Endothelial cell of umbilical vein (primary cell): ENCODE measurements at regions not wholly inside any gene's neighbourhood (a gene's known extent, or its start where the extent isn't known, plus 50 kb on each side); places are given as distances from the start of the nearest gene placed in this dataset.

Experiments used
- BruUV-seq: library from RNA; stranded (reverse); fragments of 400-500 nt; replicated peaks from 2 replicates; lab custom pipeline; 2021; lab: Mats Ljungman, UMichigan
- CTCF ChIA-PET: fragments of 300-600, 350-600 bp; sonication (Branson Sonifier 250); formaldehyde crosslinking; loops from one replicate; lab custom pipeline; 2021; ENCODE audit warnings: antibody characterized with exemption, inconsistent platforms; lab: Charles Lee
- POLR2A ChIA-PET: fragments of 300-600, 350-600 bp; sonication (Branson Sonifier 250); formaldehyde crosslinking; loops from one replicate; lab custom pipeline; 2021; ENCODE audit warnings: antibody characterized with exemption, inconsistent platforms; lab: Charles Lee
- DNase-seq: peaks from one replicate; pipeline ENCODE4 v3.0.0-alpha.2; 2011; ENCODE audit warnings: low read depth, low spot score
- FAIRE-seq: peaks from 2 replicates; lab custom pipeline; 2011; peaks lifted over from hg19 to GRCh38; lab: Jason Lieb, UNC
- H2AFZ ChIP-seq: 2 replicates; pipeline ENCODE4 v1.6.0; 2012; ENCODE audit warnings: low read depth, low read length, control low read depth, inconsistent platforms
- H3K27ac ChIP-seq: 2 replicates; pipeline ENCODE4 v1.5.1; 2011; ENCODE audit warnings: low read depth, mild to moderate bottlenecking, control low read depth, low read length, moderate library complexity; ENCODE audit not compliant: insufficient read depth
- H3K27me3 ChIP-seq, 2 experiments: 2 replicates each; pipeline versions ENCODE4 v1.6.0 to v1.6.1; 2011; ENCODE audit warnings: low read length in 2 of 2, mixed read lengths in 1 of 2; ENCODE audit not compliant: control insufficient read depth in 2 of 2, insufficient read depth in 2 of 2
- H3K36me3 ChIP-seq, 2 experiments: 2 replicates in 1 of 2; 3 replicates in 1 of 2; pipeline ENCODE4 v1.5.1; 2011; ENCODE audit warnings: low read length in 2 of 2, mild to moderate bottlenecking in 1 of 2, moderate library complexity in 1 of 2; ENCODE audit not compliant: control insufficient read depth in 2 of 2, insufficient read depth in 2 of 2; ENCODE audit errors: extremely low read depth in 1 of 2
- H3K4me1 ChIP-seq: 3 replicates; pipeline ENCODE4 v1.5.1; 2011; ENCODE audit warnings: mild to moderate bottlenecking, low read length; ENCODE audit not compliant: control insufficient read depth, insufficient read depth; ENCODE audit errors: extremely low read depth
- H3K4me2 ChIP-seq: 2 replicates; pipeline ENCODE4 v1.6.1; 2011; ENCODE audit warnings: low read length, control low read depth, mixed read lengths; ENCODE audit not compliant: insufficient read depth
- H3K4me3 ChIP-seq, 3 experiments: fragments of 200-600 bp in 1 of 3; sonication (generic), shearing (Covaris generic) in 1 of 3; replicated peaks in 1 of 3; 2 replicates each; pipeline ENCODE4 v1.5.1; 2011 to 2016; ENCODE audit warnings: control low read depth in 3 of 3, low read length in 3 of 3, mild to moderate bottlenecking in 2 of 3, inconsistent platforms in 1 of 3, low read depth in 1 of 3, moderate library complexity in 1 of 3; ENCODE audit not compliant: insufficient read depth in 1 of 3
- H3K79me2 ChIP-seq: 2 replicates; pipeline ENCODE4 v1.6.0; 2012; ENCODE audit warnings: low read length, inconsistent platforms; ENCODE audit not compliant: control insufficient read depth, insufficient read depth
- H3K9ac ChIP-seq: replicated peaks from 2 replicates; pipeline ENCODE3; 2011; ENCODE audit warnings: low read length, control low read depth; ENCODE audit not compliant: insufficient read depth; ENCODE audit errors: extremely low read depth
- H3K9me1 ChIP-seq: replicated peaks from 3 replicates; pipeline ENCODE4 v1.6.0; 2011; ENCODE audit warnings: mild to moderate bottlenecking, low read length; ENCODE audit not compliant: control insufficient read depth, insufficient read depth; ENCODE audit errors: extremely low read depth
- H3K9me3 ChIP-seq: replicated peaks from 2 replicates; pipeline ENCODE4 v1.5.1; 2012; ENCODE audit warnings: low read length, inconsistent platforms; ENCODE audit not compliant: control insufficient read depth, insufficient read depth
- H4K20me1 ChIP-seq: replicated peaks from 2 replicates; pipeline ENCODE3; 2011; ENCODE audit warnings: mild to moderate bottlenecking, low read length; ENCODE audit not compliant: control insufficient read depth, insufficient read depth; ENCODE audit errors: extremely low read depth
- CTCF ChIP-seq, 2 donors: IDR thresholded peaks; 1 replicate in 1 of 2; 2 replicates in 1 of 2; pipeline ENCODE4 v1.5.1; 2011; ENCODE audit warnings: low read length in 2 of 2, mild to moderate bottlenecking in 2 of 2, moderate library complexity in 2 of 2, control low read depth in 1 of 2, inconsistent platforms in 1 of 2, low read depth in 1 of 2; ENCODE audit not compliant: insufficient read depth in 1 of 2; ENCODE audit errors: extremely low read depth in 1 of 2
- EZH2 ChIP-seq: IDR thresholded peaks from 2 replicates; pipeline ENCODE4 v1.6.1; 2012; ENCODE audit warnings: borderline replicate concordance, low read depth, mild to moderate bottlenecking, moderate library complexity, low read length, inconsistent platforms; ENCODE audit not compliant: severe bottlenecking
- FOS ChIP-seq: IDR thresholded peaks from 2 replicates; pipeline ENCODE4 v1.6.1; 2011; ENCODE audit warnings: mild to moderate bottlenecking, low read length, moderate library complexity, borderline replicate concordance; ENCODE audit not compliant: insufficient read depth
- GATA2 ChIP-seq: IDR thresholded peaks from 2 replicates; pipeline ENCODE4 v1.7.0; 2011; ENCODE audit warnings: low read depth, mild to moderate bottlenecking, moderate library complexity, mixed read lengths, low read length; ENCODE audit not compliant: insufficient read length, insufficient read depth
- JUN ChIP-seq: IDR thresholded peaks from 2 replicates; pipeline ENCODE4 v1.6.1; 2011; ENCODE audit warnings: borderline replicate concordance, low read depth; ENCODE audit not compliant: insufficient read length, insufficient read depth
- MAX ChIP-seq: IDR thresholded peaks from 2 replicates; pipeline ENCODE4 v1.6.1; 2011; ENCODE audit not compliant: insufficient read depth, insufficient read length
- MYC ChIP-seq: IDR thresholded peaks from one replicate; pipeline ENCODE4 v1.6.1; 2011; ENCODE audit warnings: mild to moderate bottlenecking, low read depth, low read length
- POLR2A ChIP-seq: IDR thresholded peaks from 2 replicates; pipeline ENCODE4 v1.6.1; 2012; ENCODE audit warnings: low read depth, mild to moderate bottlenecking, control low read depth, low read length
- POLR2AphosphoS5 ChIP-seq: IDR thresholded peaks from 2 replicates; pipeline ENCODE4 v1.6.1; 2012; ENCODE audit warnings: low read depth, mild to moderate bottlenecking, control low read depth, low read length, moderate library complexity; ENCODE audit not compliant: insufficient read depth
- dilution Hi-C: fragments of 300-500 bp; cut with MboI; formaldehyde crosslinking; loops from one replicate; pipeline ENCODE4 v1.15.0; 2019; ENCODE audit warnings: low sequenced_read_pairs; ENCODE audit not compliant: extremely low pct_ligation_motif_present
- intact Hi-C: fragments of 100-400 bp; cut with micrococcal nuclease; formaldehyde crosslinking; loops from one replicate; pipeline ENCODE4 v1.10.0; 2022

- dilution Hi-C loops, result no loop called here
- no peak for TF ChIP-seq FOS
- TF ChIP-seq MYC, result no peak
- TF ChIP-seq CTCF (IDR thresholded peaks at IDR 0.05; ENCODE audit: extremely low read depth in 1 of 2, insufficient read depth in 1 of 2, low read depth in 1 of 2, low read length in 2 of 2), result no peak
- no peak for TF ChIP-seq JUN
- no peak for TF ChIP-seq MAX
- no peak for TF ChIP-seq POLR2AphosphoS5
- TF ChIP-seq EZH2, result no peak
- TF ChIP-seq POLR2A, result no peak
- no peak for TF ChIP-seq GATA2
These were observed 89.3 kb upstream of the PCBD1 start for GRCh38 chr10:70977625-70978024.

More at GRCh38 chr10:70977625-70978024, 89.3 kb upstream of the PCBD1 start:
- Histone ChIP-seq H3K27me3 (peaks cover 0 to 2% of the 10 kb centered on the region in 2 experiments), H3K4me3 (no peak overlapping the region), H3K4me2 (no peak overlapping the region), H3K9me1 (no peaks in the 10 kb centered on the region), H3K9ac (no peak overlapping the region), H3K36me3 (no peaks in the 10 kb centered on the region), H3K79me2 (no peaks in the 10 kb centered on the region), H3K9me3 (no peaks in the 10 kb centered on the region), H2AFZ (no peak overlapping the region), H4K20me1 (no peaks in the 10 kb centered on the region), H3K4me1 (no peaks in the 10 kb centered on the region), H3K27ac (no peak overlapping the region)
- ChIA-PET CTCF (interaction anchor here (0.9 kb wide), 1 partner anchor 45 kb away, joined by 3 read pairs; no protein-coding TSS in a partner anchor), POLR2A (no interaction called here)
- BruUV-seq, result no TSS peak
- intact Hi-C loops, result no loop called here
- no peak for DNase-seq
- FAIRE-seq, result no peak
